ENCODE measurements at regions not wholly inside any gene's neighbourhood (a gene's known extent, or its start where the extent isn't known, plus 50 kb on each side); places are given as distances from the start of the nearest gene placed in this dataset.

GRCh38 chr10:131425752-131426533, 114.4 kb upstream of the TCERG1L start:
- DNase-seq: no peak

GRCh38 chr10:131426534-131426898, 115.0 kb upstream of the TCERG1L start:
- DNase-seq: no peak

DNA sequence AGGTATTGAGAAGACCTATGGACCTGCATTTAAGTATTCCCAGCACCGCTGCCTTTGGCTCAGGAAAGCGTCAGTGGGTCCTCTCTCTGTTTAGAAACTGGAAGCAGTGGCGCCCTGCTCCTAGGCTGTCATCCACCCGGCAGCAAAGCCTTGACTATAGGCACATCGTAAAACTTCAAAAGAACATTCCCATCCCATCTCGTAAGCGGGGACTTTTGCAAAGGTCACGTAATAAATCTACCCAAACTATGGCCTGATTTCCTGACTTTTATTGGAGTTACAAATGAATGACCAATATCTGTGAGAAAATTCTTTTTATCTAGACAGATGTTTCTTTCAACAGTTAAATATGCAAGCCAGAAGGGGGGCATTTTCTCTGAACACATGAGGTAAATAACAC, 115.8 kb upstream of the TCERG1L start:
- DNase-seq: no peak

DNA sequence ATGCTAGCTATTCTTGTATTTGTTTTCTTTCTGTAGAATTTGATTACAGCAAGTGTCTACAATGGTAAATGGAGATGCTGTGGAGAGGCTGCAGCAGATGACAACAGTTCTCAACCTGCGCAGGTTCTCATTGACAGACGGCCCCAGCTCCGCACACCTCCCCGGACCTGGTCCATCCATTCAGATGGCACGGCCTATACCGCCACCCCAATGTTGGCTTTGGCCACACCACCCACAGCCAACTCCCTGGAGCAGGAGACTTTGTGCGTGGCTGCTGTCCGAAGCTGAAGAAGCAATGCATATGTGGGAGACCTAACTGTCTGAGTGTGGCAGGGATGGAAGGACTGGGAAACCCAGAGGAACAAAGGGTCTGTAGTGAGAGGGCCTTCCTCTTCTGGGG, 116.4 kb upstream of the TCERG1L start:
- no peak for DNase-seq

DNA sequence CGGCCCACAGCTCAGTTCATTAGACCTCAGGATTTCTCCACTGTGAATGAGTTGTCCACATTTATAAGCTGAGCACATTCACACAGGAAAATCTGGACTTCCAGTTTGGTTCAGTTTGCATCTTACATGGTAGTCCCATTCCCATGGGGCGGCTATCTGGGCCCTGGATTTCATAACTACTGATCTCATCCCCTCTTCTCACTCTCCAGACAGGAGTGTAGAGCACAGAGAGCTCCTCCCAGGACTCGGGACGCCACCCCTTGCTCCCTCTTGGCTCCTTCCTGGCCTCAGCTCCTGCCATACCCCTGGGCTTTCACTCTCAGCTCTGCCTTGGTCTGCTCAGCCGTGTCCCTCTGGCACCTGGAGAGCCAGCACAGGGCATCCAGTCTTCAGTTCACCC, 117.6 kb upstream of the TCERG1L start:
- no peak for DNase-seq

DNA sequence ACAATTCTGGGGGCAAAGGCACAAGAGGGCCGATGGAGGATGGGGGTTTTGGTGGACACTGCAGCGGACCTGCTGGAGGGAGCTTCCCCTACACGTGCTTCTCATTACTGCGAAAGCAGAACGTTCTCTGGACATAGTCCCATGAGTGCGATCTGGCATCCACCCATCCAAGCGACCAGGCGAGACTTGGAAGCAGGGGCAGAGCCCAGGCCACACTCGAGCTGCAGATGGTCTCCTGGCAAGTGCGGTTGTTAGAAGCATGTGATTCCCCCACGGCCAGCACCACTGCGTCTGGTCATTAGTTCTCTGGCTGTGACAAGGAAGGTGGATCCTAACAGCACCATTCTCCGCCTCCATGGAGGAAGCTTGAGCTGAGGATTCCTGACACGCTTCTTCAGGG, 118.4 kb upstream of the TCERG1L start:
- no peak for DNase-seq

GRCh38 chr10:131430716-131431412, 119.3 kb upstream of the TCERG1L start:
- DNase-seq: no peak

GRCh38 chr10:131431533-131431932, 120.0 kb upstream of the TCERG1L start:
- DNase-seq: no peak

- DNase-seq: no peak
Measured at GRCh38 chr10:131431978-131432690, 120.6 kb upstream of the TCERG1L start.

DNA sequence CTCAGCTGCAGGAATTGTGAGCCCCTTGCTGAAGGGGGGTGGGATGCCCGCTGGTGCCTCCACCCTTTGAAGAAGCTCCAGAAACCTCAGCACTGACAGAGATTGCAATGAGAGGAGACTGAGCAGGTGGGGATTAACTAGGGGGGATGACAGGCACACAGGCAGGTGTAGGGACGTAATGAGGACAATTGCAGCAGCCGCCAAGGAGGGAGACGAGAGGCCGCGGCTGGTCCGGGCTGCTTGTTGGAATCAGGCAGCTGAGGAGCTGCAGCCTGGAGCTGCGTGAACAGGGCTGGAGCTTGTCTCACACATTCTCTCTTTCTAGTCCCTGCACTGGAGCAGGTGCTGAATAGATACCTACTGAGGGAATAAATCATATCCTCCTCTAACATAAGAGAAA, 122.0 kb upstream of the TCERG1L start:
- DNase-seq: no peak

DNA sequence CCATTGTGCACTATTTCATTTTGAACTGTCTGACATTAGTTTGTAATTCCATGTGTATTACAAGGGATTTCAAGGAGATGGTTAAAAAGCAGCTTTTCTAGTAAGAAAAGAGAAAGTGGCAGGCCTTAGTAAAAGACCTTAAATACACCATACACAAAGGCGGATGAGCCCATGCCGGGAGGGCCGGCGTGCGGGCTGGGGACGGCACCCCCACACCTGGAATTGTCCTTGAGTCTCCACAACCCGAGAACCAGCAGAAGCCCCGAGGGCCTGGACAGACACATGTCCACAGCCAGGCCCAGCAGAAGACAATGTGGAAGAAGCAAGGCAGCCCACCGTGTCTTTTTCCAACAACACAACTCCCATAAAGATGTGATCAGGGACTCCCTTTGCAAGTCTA, 123.7 kb upstream of the TCERG1L start:
- DNase-seq: no peak

- DNase-seq: no peak
Measured at GRCh38 chr10:131435760-131436457, 124.4 kb upstream of the TCERG1L start.

DNA sequence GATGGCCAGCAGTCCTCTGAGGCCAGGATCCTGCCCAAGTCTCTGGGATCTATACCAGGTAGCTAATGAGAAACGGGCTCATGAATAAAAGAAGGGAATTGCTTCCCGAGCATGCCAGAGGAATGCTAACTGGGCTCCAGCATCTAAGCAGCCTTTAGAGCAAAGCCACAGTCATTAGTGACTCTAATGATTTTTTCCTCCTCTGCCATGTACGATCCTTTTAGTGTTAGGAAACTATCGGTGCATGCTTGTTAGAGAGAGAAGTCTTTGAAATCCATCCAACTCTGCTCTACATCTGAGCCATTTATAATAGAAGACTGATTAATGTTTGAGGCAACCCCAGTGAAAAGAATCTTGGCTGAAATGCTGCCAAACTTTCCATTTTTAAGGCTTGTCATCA, 124.9 kb upstream of the TCERG1L start:
- DNase-seq: no peak

GRCh38 chr10:131437556-131438475, 126.3 kb upstream of the TCERG1L start:
- DNase-seq: no peak

- DNase-seq: no peak
Measured at GRCh38 chr10:131438665-131439064, 127.1 kb upstream of the TCERG1L start.

- DNase-seq: no peak
Measured at GRCh38 chr10:131439705-131440104, 128.2 kb upstream of the TCERG1L start.

GRCh38 chr10:131440405-131441360, 129.2 kb upstream of the TCERG1L start:
- no peak for DNase-seq

GRCh38 chr10:131442271-131442670, 130.8 kb upstream of the TCERG1L start:
- no peak for DNase-seq

DNA sequence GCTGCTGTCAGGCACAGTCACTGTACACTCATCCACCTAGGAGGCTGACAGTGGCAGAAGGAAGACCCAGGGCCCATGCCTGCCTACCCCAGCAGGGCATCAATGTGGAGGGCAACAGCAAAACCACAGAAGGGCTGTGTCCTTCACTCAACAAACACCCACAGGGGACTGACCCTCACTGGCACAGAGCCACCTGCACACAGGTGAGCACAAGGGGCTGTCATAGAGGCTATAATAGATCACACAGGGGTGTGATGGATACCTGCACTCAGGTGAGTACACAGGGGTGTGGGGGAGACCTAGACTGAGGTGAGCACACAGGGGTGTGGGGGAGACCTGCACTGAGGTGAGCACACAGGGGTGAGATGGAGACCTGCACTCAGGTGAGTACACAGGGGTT, 132.8 kb upstream of the TCERG1L start:
- no peak for DNase-seq

GRCh38 chr10:131444862-131445461, 133.4 kb upstream of the TCERG1L start:
- DNase-seq: no peak

DNA sequence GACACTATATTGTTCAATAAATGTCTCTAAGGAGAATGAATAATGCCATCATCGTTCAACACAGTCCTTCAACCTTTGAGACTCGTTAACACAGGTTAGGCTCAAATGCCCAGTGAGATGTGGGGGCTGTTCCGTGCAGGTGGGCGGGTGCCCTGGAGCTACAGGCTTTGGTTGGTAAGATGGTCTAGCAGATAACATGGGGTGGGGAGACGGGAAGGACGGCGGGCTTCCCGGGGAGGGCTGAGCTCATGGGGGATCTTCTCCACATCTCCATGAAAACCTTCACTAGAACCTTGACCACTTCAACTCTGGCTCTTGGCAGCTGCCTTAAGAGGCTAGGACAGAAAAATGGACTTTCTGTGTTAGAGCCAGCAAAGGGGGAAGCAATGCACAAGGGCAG, 134.1 kb upstream of the TCERG1L start:
- no peak for DNase-seq
